H9 (cell line): ENCODE measurements at regions not wholly inside any gene's neighbourhood (a gene's known extent, or its start where the extent isn't known, plus 50 kb on each side); places are given as distances from the start of the nearest gene placed in this dataset.

Experiments used
- DNase-seq: peaks from one replicate; pipeline ENCODE4 v3.0.0-alpha.2; 2017
- H2AFZ ChIP-seq: one replicate; pipeline ENCODE4 v1.6.1; 2013; ENCODE audit warnings: mild to moderate bottlenecking, low read length, control low read depth, moderate library complexity
- H2AK5ac ChIP-seq: 2 replicates; pipeline ENCODE4 v1.6.1; 2013; ENCODE audit warnings: low read length, control low read depth, mixed read lengths; ENCODE audit not compliant: insufficient read length
- H2BK120ac ChIP-seq: one replicate; pipeline ENCODE4 v1.6.1; 2013; ENCODE audit warnings: low read depth, mild to moderate bottlenecking, low read length, control low read depth, inconsistent platforms; ENCODE audit not compliant: poor library complexity, severe bottlenecking
- H2BK12ac ChIP-seq: 2 replicates; pipeline ENCODE4 v1.6.1; 2013; ENCODE audit warnings: low read length, control low read depth, mixed read lengths, low read depth; ENCODE audit not compliant: insufficient read length
- H2BK15ac ChIP-seq: 2 replicates; pipeline ENCODE4 v1.6.1; 2013; ENCODE audit warnings: low read depth, low read length, control low read depth
- H2BK20ac ChIP-seq: one replicate; pipeline ENCODE4 v1.6.1; 2013; ENCODE audit warnings: low read depth, mild to moderate bottlenecking, low read length, control low read depth, inconsistent platforms; ENCODE audit not compliant: poor library complexity, severe bottlenecking
- H2BK5ac ChIP-seq: 2 replicates; pipeline ENCODE4 v1.6.1; 2013; ENCODE audit warnings: low read length, control low read depth, mixed read lengths; ENCODE audit not compliant: insufficient read length
- H3K14ac ChIP-seq: 2 replicates; pipeline ENCODE4 v1.6.1; 2013; ENCODE audit warnings: low read length, control low read depth; ENCODE audit not compliant: insufficient read depth
- H3K18ac ChIP-seq: 2 replicates; pipeline ENCODE4 v1.6.1; 2013; ENCODE audit warnings: low read depth, mild to moderate bottlenecking, mixed read lengths, low read length, control low read depth; ENCODE audit not compliant: insufficient read length
- H3K23ac ChIP-seq: 2 replicates; pipeline ENCODE4 v1.6.1; 2013; ENCODE audit warnings: low read length, control low read depth, mixed read lengths, low read depth; ENCODE audit not compliant: insufficient read length
- H3K23me2 ChIP-seq: 2 replicates; pipeline ENCODE4 v1.6.1; 2013; ENCODE audit warnings: low read depth, mild to moderate bottlenecking, mixed read lengths, low read length, control low read depth; ENCODE audit not compliant: insufficient read length, poor library complexity, severe bottlenecking
- H3K27ac ChIP-seq: 2 replicates; pipeline ENCODE4 v1.5.1; 2013; ENCODE audit warnings: low read length, control low read depth, mixed read lengths, low read depth; ENCODE audit not compliant: insufficient read length
- H3K27me3 ChIP-seq: 2 replicates; pipeline ENCODE4 v1.6.1; 2013; ENCODE audit warnings: low read length, control low read depth, inconsistent platforms; ENCODE audit not compliant: insufficient read depth
- H3K4ac ChIP-seq: 2 replicates; pipeline ENCODE4 v1.6.1; 2013; ENCODE audit warnings: low read depth, mild to moderate bottlenecking, control low read depth, inconsistent platforms, low read length, moderate library complexity
- H3K4me1 ChIP-seq: 2 replicates; pipeline ENCODE4 v1.6.1; 2013; ENCODE audit warnings: low read length, control low read depth, inconsistent platforms; ENCODE audit not compliant: insufficient read depth
- H3K4me2 ChIP-seq: 2 replicates; pipeline ENCODE4 v1.6.1; 2013; ENCODE audit warnings: low read length, control low read depth, mixed read lengths; ENCODE audit not compliant: insufficient read length, insufficient read depth
- H3K56ac ChIP-seq: 2 replicates; pipeline ENCODE4 v1.6.1; 2013; ENCODE audit warnings: low read depth, mild to moderate bottlenecking, mixed read lengths, low read length, control low read depth; ENCODE audit not compliant: insufficient read length
- H3K79me1 ChIP-seq: 2 replicates; pipeline ENCODE4 v1.6.1; 2013; ENCODE audit warnings: low read depth, mild to moderate bottlenecking, moderate library complexity, low read length, control low read depth, inconsistent platforms; ENCODE audit not compliant: insufficient read depth, poor library complexity, severe bottlenecking
- H3K79me2 ChIP-seq: 2 replicates; pipeline ENCODE4 v1.6.1; 2013; ENCODE audit warnings: low read length, control low read depth, inconsistent platforms; ENCODE audit not compliant: insufficient read depth
- H3K9ac ChIP-seq: 2 replicates; pipeline ENCODE4 v1.6.1; 2013; ENCODE audit warnings: low read length, control low read depth, mixed read lengths; ENCODE audit not compliant: insufficient read length; ENCODE audit errors: extremely low read depth
- H3K9me3 ChIP-seq: one replicate; pipeline ENCODE4 v1.6.1; 2013; ENCODE audit warnings: low read depth, low read length, inconsistent platforms; ENCODE audit not compliant: control insufficient read depth
- H3T11ph ChIP-seq: one replicate; pipeline ENCODE4 v1.6.1; 2013; ENCODE audit warnings: mild to moderate bottlenecking, low read length, control low read depth, inconsistent platforms
- H4K20me1 ChIP-seq: one replicate; pipeline ENCODE4 v1.6.1; 2013; ENCODE audit not compliant: control insufficient read depth, insufficient read length, insufficient read depth
- H4K5ac ChIP-seq: 2 replicates; pipeline ENCODE4 v1.6.1; 2013; ENCODE audit warnings: low read depth, mild to moderate bottlenecking, mixed read lengths, low read length, control low read depth; ENCODE audit not compliant: insufficient read length
- H4K8ac ChIP-seq: replicated peaks from 2 replicates; pipeline ENCODE4 v1.6.1; 2013; ENCODE audit warnings: low read length, control low read depth, mixed read lengths, low read depth; ENCODE audit not compliant: insufficient read length
- H4K91ac ChIP-seq: 2 replicates; pipeline ENCODE4 v1.6.1; 2013; ENCODE audit warnings: low read depth, mild to moderate bottlenecking, moderate library complexity, mixed read lengths, low read length, control low read depth; ENCODE audit not compliant: insufficient read length
- H3K27ac Mint-ChIP-seq, 3 experiments: 2 replicates in 2 of 3; 3 replicates in 1 of 3; pipeline ENCODE4 v1.8.0; 2020 to 2021; ENCODE audit warnings: mixed read lengths in 3 of 3, mild to moderate bottlenecking in 1 of 3, moderate library complexity in 1 of 3
- H3K27me3 Mint-ChIP-seq: 2 replicates; pipeline ENCODE4 v1.8.0; 2021; ENCODE audit warnings: low read depth, mild to moderate bottlenecking, moderate library complexity, mixed read lengths
- H3K36me3 Mint-ChIP-seq, 3 experiments: 2 replicates in 2 of 3; 3 replicates in 1 of 3; pipeline ENCODE4 v1.8.0; 2020 to 2021; ENCODE audit warnings: low read depth in 3 of 3, mixed read lengths in 3 of 3; ENCODE audit not compliant: insufficient read depth in 1 of 3
- H3K4me1 Mint-ChIP-seq, 2 experiments: 2 replicates each; pipeline ENCODE4 v1.8.0; 2020; ENCODE audit warnings: mixed read lengths in 2 of 2
- H3K4me3 Mint-ChIP-seq, 2 experiments: 2 replicates in 1 of 2; 3 replicates in 1 of 2; pipeline ENCODE4 v1.8.0; 2020 to 2021; ENCODE audit warnings: mild to moderate bottlenecking in 2 of 2, mixed read lengths in 2 of 2, moderate library complexity in 1 of 2
- H3K9me3 Mint-ChIP-seq, 2 experiments: 2 replicates in 1 of 2; 3 replicates in 1 of 2; pipeline ENCODE4 v1.8.0; 2020; ENCODE audit warnings: mild to moderate bottlenecking in 2 of 2, mixed read lengths in 2 of 2, moderate library complexity in 1 of 2
- WGBS: extraction: QIAGEN DNeasy Blood & Tissue Kit; methylation state at CpG from one replicate; pipeline ENCODE4 v1.1.7; 2013; ENCODE audit warnings: missing lambda C conversion rate, low lambda C conversion rate, mixed read lengths; ENCODE audit not compliant: insufficient read length; ENCODE audit errors: extremely low coverage; 5-methylcytosine and 5-hydroxymethylcytosine counted together
- TF ChIP-seq, protein P1 (sequence below): fragments of 200-600 bp; sonication (generic); conservative IDR thresholded peaks from 3 replicates; pipeline ENCODE4 v1.8.0; 2021; ENCODE audit warnings: antibody characterized with exemption, mild to moderate bottlenecking

DNA sequence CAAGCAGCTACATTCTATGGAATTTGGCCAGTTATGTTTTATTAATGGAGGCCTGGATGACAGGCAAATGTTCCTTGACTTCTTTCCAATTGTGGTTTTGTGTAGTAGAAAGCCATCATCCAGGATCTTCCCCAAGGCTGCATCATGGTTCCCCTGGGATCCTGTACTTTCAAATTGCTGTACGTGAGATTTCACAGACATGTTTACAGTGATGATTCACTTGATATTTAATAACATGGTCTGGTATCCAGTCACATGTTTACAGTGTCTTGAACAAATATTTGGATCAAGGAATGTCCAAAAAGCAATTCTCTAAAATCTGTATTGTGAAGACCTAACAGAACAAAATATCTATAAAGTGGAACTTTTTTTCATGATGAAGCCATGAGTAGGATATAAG lies 68.3 kb upstream of the ST6GALNAC3 start:
- no peaks in the 10 kb centered on the region for H3K9me3 Mint-ChIP-seq
- Histone ChIP-seq H4K20me1 (no peaks in the 10 kb centered on the region), H3K23ac (no peak overlapping the region), H3K79me1 (no peaks in the 10 kb centered on the region), H3K9me3 (no peaks in the 10 kb centered on the region), H2BK5ac (no peak overlapping the region), H3K79me2 (no peaks in the 10 kb centered on the region), H2BK120ac (no peak overlapping the region), H3K27ac (no peak overlapping the region), H3K14ac (no peak overlapping the region), H3K27me3 (no peaks in the 10 kb centered on the region; the same call in 1 of the 2 replicates), H3K23me2 (no peaks in the 10 kb centered on the region), H3K4ac (no peak overlapping the region), H2BK12ac (no peak overlapping the region), H4K5ac (no peak overlapping the region), H3K18ac (no peak overlapping the region), H3K4me2 (no peak overlapping the region), H2AFZ (no peak overlapping the region), H3T11ph (no peak overlapping the region), H3K9ac (no peak overlapping the region), H2AK5ac (no peak overlapping the region), H2BK15ac (no peak overlapping the region), H4K91ac (no peak overlapping the region), H3K4me1 (no peaks in the 10 kb centered on the region), H4K8ac (no peak overlapping the region), H2BK20ac (no peak overlapping the region), H3K56ac (no peak overlapping the region)
- WGBS = no CpG with 5 or more reads among the region's 1 CpG
- no peak for DNase-seq
- no peaks in the 10 kb centered on the region for H3K27me3 Mint-ChIP-seq
- no peak overlapping the region for H3K27ac Mint-ChIP-seq
- H3K36me3 Mint-ChIP-seq = no peaks in the 10 kb centered on the region; a peak in 1 of 7 replicates
- H3K4me1 Mint-ChIP-seq = no peaks in the 10 kb centered on the region
- TF ChIP-seq, protein P1, sequence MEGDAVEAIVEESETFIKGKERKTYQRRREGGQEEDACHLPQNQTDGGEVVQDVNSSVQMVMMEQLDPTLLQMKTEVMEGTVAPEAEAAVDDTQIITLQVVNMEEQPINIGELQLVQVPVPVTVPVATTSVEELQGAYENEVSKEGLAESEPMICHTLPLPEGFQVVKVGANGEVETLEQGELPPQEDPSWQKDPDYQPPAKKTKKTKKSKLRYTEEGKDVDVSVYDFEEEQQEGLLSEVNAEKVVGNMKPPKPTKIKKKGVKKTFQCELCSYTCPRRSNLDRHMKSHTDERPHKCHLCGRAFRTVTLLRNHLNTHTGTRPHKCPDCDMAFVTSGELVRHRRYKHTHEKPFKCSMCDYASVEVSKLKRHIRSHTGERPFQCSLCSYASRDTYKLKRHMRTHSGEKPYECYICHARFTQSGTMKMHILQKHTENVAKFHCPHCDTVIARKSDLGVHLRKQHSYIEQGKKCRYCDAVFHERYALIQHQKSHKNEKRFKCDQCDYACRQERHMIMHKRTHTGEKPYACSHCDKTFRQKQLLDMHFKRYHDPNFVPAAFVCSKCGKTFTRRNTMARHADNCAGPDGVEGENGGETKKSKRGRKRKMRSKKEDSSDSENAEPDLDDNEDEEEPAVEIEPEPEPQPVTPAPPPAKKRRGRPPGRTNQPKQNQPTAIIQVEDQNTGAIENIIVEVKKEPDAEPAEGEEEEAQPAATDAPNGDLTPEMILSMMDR = no peak
- H3K4me3 Mint-ChIP-seq = no peak overlapping the region
